RWPE2 (cell line): ENCODE measurements at regions not wholly inside any gene's neighbourhood (a gene's known extent, or its start where the extent isn't known, plus 50 kb on each side); places are given as distances from the start of the nearest gene placed in this dataset.

ENCODE experiments used
- ATAC-seq: fragments of 200-7000 bp; cut with Tn5 transposase; 3 replicates; pipeline ENCODE4 v1.9.1; 2021; ENCODE audit warnings: low read depth
- DNase-seq: peaks from one replicate; pipeline ENCODE4 v3.0.0-alpha.2; 2020; ENCODE audit warnings: low spot score
- H3K27ac ChIP-seq: fragments of 450-650 bp; 2 replicates; pipeline ENCODE4 v1.5.1; 2017; ENCODE audit warnings: mild to moderate bottlenecking; ENCODE audit not compliant: poor library complexity, severe bottlenecking
- H3K27me3 ChIP-seq: fragments of 250-450 bp; sonication (Bioruptor Pico); 2 replicates; pipeline ENCODE4 v1.5.1; 2021; ENCODE audit warnings: mild to moderate bottlenecking, moderate library complexity; ENCODE audit not compliant: insufficient read depth, poor library complexity, severe bottlenecking
- H3K36me3 ChIP-seq: fragments of 250-450 bp; sonication (Bioruptor Pico); 2 replicates; pipeline ENCODE4 v1.5.1; 2020; ENCODE audit warnings: low read depth, mild to moderate bottlenecking, moderate library complexity
- H3K4me1 ChIP-seq: fragments of 250-450 bp; sonication (Bioruptor Pico); 2 replicates; pipeline ENCODE4 v1.5.1; 2021; ENCODE audit warnings: mild to moderate bottlenecking, moderate library complexity; ENCODE audit not compliant: insufficient read depth, poor library complexity, severe bottlenecking
- H3K4me3 ChIP-seq: fragments of 250-450 bp; sonication (Bioruptor Pico); 2 replicates; pipeline ENCODE4 v1.5.1; 2021; ENCODE audit warnings: mild to moderate bottlenecking, moderate library complexity; ENCODE audit not compliant: severe bottlenecking
- H3K9me3 ChIP-seq: fragments of 250-450 bp; sonication (Bioruptor Pico); 2 replicates; pipeline ENCODE4 v1.5.1; 2021; ENCODE audit warnings: mild to moderate bottlenecking, moderate library complexity; ENCODE audit not compliant: severe bottlenecking
- CTCF ChIP-seq: fragments of 450-650 bp; IDR thresholded peaks from one replicate; pipeline ENCODE4 v1.5.1; 2017; ENCODE audit warnings: mild to moderate bottlenecking, moderate library complexity; ENCODE audit not compliant: poor library complexity, severe bottlenecking

- no peaks in the 10 kb centered on the region for H3K9me3 ChIP-seq
- H3K27ac ChIP-seq: no peak overlapping the region
- H3K4me1 ChIP-seq: peaks cover 3% of the 10 kb centered on the region
- no peak for TF ChIP-seq CTCF
- H3K36me3 ChIP-seq: no peaks in the 10 kb centered on the region
- ATAC-seq (no peak), DNase-seq (no peak)
- no peak overlapping the region for H3K4me3 ChIP-seq
- H3K27me3 ChIP-seq: no peaks in the 10 kb centered on the region
These were observed 84.4 kb upstream of the BET1 start for GRCh38 chr7:94088560-94088959.

- no peaks in the 10 kb centered on the region for H3K27me3 ChIP-seq
- no peak for TF ChIP-seq CTCF
- ATAC-seq: no peak
- no peak overlapping the region for H3K27ac ChIP-seq
- no peaks in the 10 kb centered on the region for H3K36me3 ChIP-seq
- no peak overlapping the region for H3K4me3 ChIP-seq
- H3K9me3 ChIP-seq: no peaks in the 10 kb centered on the region
- peaks cover 3% of the 10 kb centered on the region for H3K4me1 ChIP-seq
- DNase-seq: no peak
These were observed 85.7 kb upstream of the BET1 start for GRCh38 chr7:94089806-94090205.

GRCh38 chr7:94092980-94093379 is 88.8 kb upstream of the BET1 start:
- DNase-seq: no peak
- TF ChIP-seq CTCF: no peak
- ATAC-seq: no peak
- Histone ChIP-seq H3K9me3 (no peaks in the 10 kb centered on the region), H3K27me3 (no peaks in the 10 kb centered on the region), H3K36me3 (no peaks in the 10 kb centered on the region), H3K4me1 (no peaks in the 10 kb centered on the region), H3K4me3 (no peak overlapping the region), H3K27ac (no peak overlapping the region)

GRCh38 chr7:94094298-94094697 is 90.1 kb upstream of the BET1 start:
- no peak for TF ChIP-seq CTCF
- Histone ChIP-seq H3K4me1 (no peaks in the 10 kb centered on the region), H3K4me3 (no peak overlapping the region)

GRCh38 chr7:94095316-94096009 is 91.3 kb upstream of the BET1 start:
- no peaks in the 10 kb centered on the region for H3K4me1 ChIP-seq
- ATAC-seq (no peak), DNase-seq (no peak)
- TF ChIP-seq CTCF: no peak
- no peak overlapping the region for H3K4me3 ChIP-seq
- H3K9me3 ChIP-seq: no peaks in the 10 kb centered on the region
- H3K36me3 ChIP-seq: no peaks in the 10 kb centered on the region
- H3K27ac ChIP-seq: no peak overlapping the region
- no peaks in the 10 kb centered on the region for H3K27me3 ChIP-seq

More at GRCh38 chr7:94094298-94094697, 90.1 kb upstream of the BET1 start:
- no peak for DNase-seq
- no peaks in the 10 kb centered on the region for H3K27me3 ChIP-seq
- no peaks in the 10 kb centered on the region for H3K36me3 ChIP-seq
- ATAC-seq: no peak
- no peak overlapping the region for H3K27ac ChIP-seq
- H3K9me3 ChIP-seq: no peaks in the 10 kb centered on the region
